ENCODE measurements at regions not wholly inside any gene's neighbourhood (a gene's known extent, or its start where the extent isn't known, plus 50 kb on each side); places are given as distances from the start of the nearest gene placed in this dataset.

- H3K27me3 ChIP-seq (ENCODE audit: control insufficient read depth, insufficient read depth, low read length) = no peaks in the 10 kb centered on the region
- H3K9me3 ChIP-seq (ENCODE audit: control insufficient read depth, insufficient read depth, low read length) = no peaks in the 10 kb centered on the region
- no peaks in the 10 kb centered on the region for H3K36me3 ChIP-seq (ENCODE audit: control insufficient read depth, insufficient read depth, low read length)
- no peaks in the 10 kb centered on the region for H3K4me1 ChIP-seq (ENCODE audit: control insufficient read depth, insufficient read depth, low read length)
- no peak overlapping the region for H3K9ac ChIP-seq (ENCODE audit: low read depth, low read length)
- H3K4me3 ChIP-seq (ENCODE audit: low read depth, low read length) = no peak overlapping the region
Observed at GRCh38 chr4:171142045-171142444, 671.2 kb upstream of the GALNTL6 start.

DNA sequence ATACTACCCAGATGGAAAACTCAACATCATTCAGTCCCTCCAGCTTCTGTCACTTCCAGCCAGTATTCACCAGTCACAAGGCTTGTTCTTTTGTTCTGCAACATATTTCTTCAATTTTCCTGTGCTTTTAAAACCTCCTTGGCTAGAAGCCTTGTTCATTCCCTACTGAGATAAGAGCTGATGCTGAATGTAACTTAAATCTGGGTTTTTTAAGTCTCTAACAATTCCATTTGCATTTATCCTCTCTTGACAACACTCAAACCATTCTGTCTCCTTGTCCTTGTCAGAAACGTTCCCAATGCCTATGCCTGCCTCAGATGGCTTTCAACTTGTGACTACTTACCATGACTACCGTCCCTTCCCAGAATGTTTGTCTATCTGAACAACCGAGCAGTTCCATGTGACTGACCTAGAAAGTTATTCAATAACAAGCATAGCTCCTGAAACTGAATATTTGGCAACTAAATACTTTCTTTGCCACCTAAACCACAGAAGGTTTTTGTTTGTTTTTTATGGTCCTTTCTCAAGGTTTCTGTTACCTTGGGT, 682.9 kb upstream of the GALNTL6 start:
- Histone ChIP-seq H3K9me3 (ENCODE audit: control insufficient read depth, insufficient read depth, low read length) (no peaks in the 10 kb centered on the region), H3K4me1 (ENCODE audit: control insufficient read depth, insufficient read depth, low read length) (no peaks in the 10 kb centered on the region), H3K4me3 (ENCODE audit: low read depth, low read length) (no peak overlapping the region), H3K9ac (ENCODE audit: low read depth, low read length) (no peak overlapping the region), H3K27me3 (ENCODE audit: control insufficient read depth, insufficient read depth, low read length) (no peaks in the 10 kb centered on the region), H3K36me3 (ENCODE audit: control insufficient read depth, insufficient read depth, low read length) (no peaks in the 10 kb centered on the region)

GRCh38 chr4:171118091-171118490, 695.1 kb upstream of the GALNTL6 start:
- Histone ChIP-seq H3K36me3 (ENCODE audit: control insufficient read depth, insufficient read depth, low read length) (no peaks in the 10 kb centered on the region), H3K9me3 (ENCODE audit: control insufficient read depth, insufficient read depth, low read length) (no peaks in the 10 kb centered on the region), H3K4me3 (ENCODE audit: low read depth, low read length) (no peak overlapping the region), H3K9ac (ENCODE audit: low read depth, low read length) (no peak overlapping the region), H3K4me1 (ENCODE audit: control insufficient read depth, insufficient read depth, low read length) (no peaks in the 10 kb centered on the region), H3K27me3 (ENCODE audit: control insufficient read depth, insufficient read depth, low read length) (no peaks in the 10 kb centered on the region)

DNA sequence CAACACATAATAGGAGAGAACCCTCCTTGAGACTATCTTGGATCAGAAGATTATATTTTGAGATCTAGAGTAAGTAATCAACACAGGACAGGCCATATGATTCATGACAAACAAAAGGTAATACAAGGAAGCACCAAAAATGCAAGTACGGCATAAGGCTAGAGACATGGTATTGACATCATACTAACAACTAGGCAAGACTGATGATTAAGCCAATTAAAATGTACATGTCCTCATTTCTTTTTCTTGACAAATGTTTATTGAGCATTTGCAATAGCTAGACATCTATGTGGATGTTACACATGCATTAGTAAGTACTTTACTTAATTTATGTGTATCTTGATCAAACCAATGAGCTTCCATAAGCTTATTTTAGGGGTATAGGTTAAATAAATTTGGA, 695.7 kb upstream of the GALNTL6 start:
- H3K27me3 ChIP-seq (ENCODE audit: control insufficient read depth, insufficient read depth, low read length) = no peaks in the 10 kb centered on the region
- no peak overlapping the region for H3K9ac ChIP-seq (ENCODE audit: low read depth, low read length)
- H3K36me3 ChIP-seq (ENCODE audit: control insufficient read depth, insufficient read depth, low read length) = no peaks in the 10 kb centered on the region
- H3K4me3 ChIP-seq (ENCODE audit: low read depth, low read length) = no peak overlapping the region
- no peaks in the 10 kb centered on the region for H3K9me3 ChIP-seq (ENCODE audit: control insufficient read depth, insufficient read depth, low read length)
- H3K4me1 ChIP-seq (ENCODE audit: control insufficient read depth, insufficient read depth, low read length) = no peaks in the 10 kb centered on the region

DNA sequence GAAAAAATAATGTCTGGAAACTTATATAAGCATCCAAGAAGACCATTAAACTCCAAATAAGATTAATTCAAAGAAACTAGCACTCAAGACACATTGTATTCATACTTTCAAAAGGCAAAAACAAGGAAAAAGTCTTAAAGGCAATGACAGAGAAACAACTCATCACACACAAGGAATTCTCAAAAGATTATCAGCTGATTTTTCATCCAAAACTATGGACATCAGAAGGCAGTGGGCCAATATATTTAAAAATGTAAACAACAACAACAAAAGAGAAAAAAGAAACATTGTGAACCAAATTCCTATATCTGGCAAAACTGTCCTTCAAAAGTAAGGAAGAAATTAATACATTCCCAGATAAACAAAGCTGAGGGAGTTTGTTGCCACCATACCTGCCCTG, 711.4 kb upstream of the GALNTL6 start:
- no peaks in the 10 kb centered on the region for H3K9me3 ChIP-seq (ENCODE audit: control insufficient read depth, insufficient read depth, low read length)
- no peaks in the 10 kb centered on the region for H3K4me1 ChIP-seq (ENCODE audit: control insufficient read depth, insufficient read depth, low read length)
- no peaks in the 10 kb centered on the region for H3K27me3 ChIP-seq (ENCODE audit: control insufficient read depth, insufficient read depth, low read length)
- H3K36me3 ChIP-seq (ENCODE audit: control insufficient read depth, insufficient read depth, low read length) = no peaks in the 10 kb centered on the region
- H3K9ac ChIP-seq (ENCODE audit: low read depth, low read length) = no peak overlapping the region
- no peak overlapping the region for H3K4me3 ChIP-seq (ENCODE audit: low read depth, low read length)

GRCh38 chr4:171087089-171087488, 726.1 kb upstream of the GALNTL6 start:
- Histone ChIP-seq H3K9ac (ENCODE audit: low read depth, low read length) (no peak overlapping the region), H3K9me3 (ENCODE audit: control insufficient read depth, insufficient read depth, low read length) (no peaks in the 10 kb centered on the region), H3K4me1 (ENCODE audit: control insufficient read depth, insufficient read depth, low read length) (no peaks in the 10 kb centered on the region)

GRCh38 chr4:171067422-171067821, 745.8 kb upstream of the GALNTL6 start:
- H3K9me3 ChIP-seq (ENCODE audit: control insufficient read depth, insufficient read depth, low read length) = no peaks in the 10 kb centered on the region
- H3K36me3 ChIP-seq (ENCODE audit: control insufficient read depth, insufficient read depth, low read length) = no peaks in the 10 kb centered on the region
- H3K4me1 ChIP-seq (ENCODE audit: control insufficient read depth, insufficient read depth, low read length) = no peaks in the 10 kb centered on the region
- H3K27me3 ChIP-seq (ENCODE audit: control insufficient read depth, insufficient read depth, low read length) = no peaks in the 10 kb centered on the region
- H3K9ac ChIP-seq (ENCODE audit: low read depth, low read length) = no peak overlapping the region
- no peak overlapping the region for H3K4me3 ChIP-seq (ENCODE audit: low read depth, low read length)

More at GRCh38 chr4:171087089-171087488, 726.1 kb upstream of the GALNTL6 start:
- H3K27me3 ChIP-seq (ENCODE audit: control insufficient read depth, insufficient read depth, low read length) = no peaks in the 10 kb centered on the region
- no peak overlapping the region for H3K4me3 ChIP-seq (ENCODE audit: low read depth, low read length)
- H3K36me3 ChIP-seq (ENCODE audit: control insufficient read depth, insufficient read depth, low read length) = no peaks in the 10 kb centered on the region

DNA sequence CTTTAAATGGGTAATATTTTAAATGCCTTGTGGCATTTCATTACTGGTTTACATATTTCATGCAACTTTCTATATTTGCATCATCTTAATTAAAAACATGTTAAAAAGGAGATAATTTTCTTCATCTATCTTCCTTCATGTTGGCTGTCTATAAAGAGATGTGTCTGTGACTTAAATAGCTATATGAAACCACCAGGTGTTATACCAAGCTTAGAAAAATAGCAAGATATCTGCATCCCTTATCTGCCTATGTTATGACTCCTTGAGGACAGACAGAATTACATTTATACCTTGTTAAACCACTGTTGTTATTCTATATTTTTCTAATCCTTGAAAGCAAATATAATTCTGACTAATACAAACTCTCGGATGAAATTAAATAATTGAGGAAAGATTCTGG, 763.8 kb upstream of the GALNTL6 start:
- no peaks in the 10 kb centered on the region for H3K9me3 ChIP-seq (ENCODE audit: control insufficient read depth, insufficient read depth, low read length)
- H3K9ac ChIP-seq (ENCODE audit: low read depth, low read length) = no peak overlapping the region
- H3K4me1 ChIP-seq (ENCODE audit: control insufficient read depth, insufficient read depth, low read length) = no peaks in the 10 kb centered on the region
- H3K4me3 ChIP-seq (ENCODE audit: low read depth, low read length) = no peak overlapping the region
- no peaks in the 10 kb centered on the region for H3K27me3 ChIP-seq (ENCODE audit: control insufficient read depth, insufficient read depth, low read length)
- H3K36me3 ChIP-seq (ENCODE audit: control insufficient read depth, insufficient read depth, low read length) = no peaks in the 10 kb centered on the region

DNA sequence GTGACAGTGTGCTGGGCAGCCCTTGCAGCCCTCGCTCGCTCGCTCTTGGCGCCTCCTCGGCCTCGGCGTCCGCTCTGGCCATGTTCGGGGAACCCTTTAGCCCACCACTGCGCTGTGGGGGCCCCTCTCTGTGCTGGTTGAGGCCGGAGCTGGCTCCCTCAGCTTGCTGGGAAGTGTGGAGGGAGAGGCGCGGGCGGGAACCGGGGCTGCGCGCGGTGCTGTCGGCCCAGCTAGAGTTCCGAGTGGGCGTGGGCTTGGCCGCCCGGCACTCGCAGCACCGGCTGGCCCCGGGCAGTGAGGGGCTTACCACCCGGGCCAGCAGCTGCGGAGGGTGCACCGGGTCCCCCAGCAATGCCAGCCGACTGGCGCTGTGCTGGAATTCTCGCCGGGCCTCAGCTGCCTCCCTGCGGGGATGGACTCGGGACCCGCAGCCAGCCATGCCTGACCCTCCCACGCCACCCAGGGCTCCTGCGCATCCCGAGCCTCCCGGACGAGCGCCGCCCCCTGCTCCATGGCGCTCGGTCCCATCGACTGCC, 770.1 kb upstream of the GALNTL6 start:
- Histone ChIP-seq H3K27me3 (ENCODE audit: control insufficient read depth, insufficient read depth, low read length) (no peaks in the 10 kb centered on the region), H3K9ac (ENCODE audit: low read depth, low read length) (no peak overlapping the region), H3K36me3 (ENCODE audit: control insufficient read depth, insufficient read depth, low read length) (no peaks in the 10 kb centered on the region), H3K4me1 (ENCODE audit: control insufficient read depth, insufficient read depth, low read length) (no peaks in the 10 kb centered on the region), H3K9me3 (ENCODE audit: control insufficient read depth, insufficient read depth, low read length) (no peaks in the 10 kb centered on the region), H3K4me3 (ENCODE audit: low read depth, low read length) (no peak overlapping the region)

GRCh38 chr4:171035909-171036308, 777.3 kb upstream of the GALNTL6 start:
- Histone ChIP-seq H3K9ac (ENCODE audit: low read depth, low read length) (no peak overlapping the region), H3K9me3 (ENCODE audit: control insufficient read depth, insufficient read depth, low read length) (no peaks in the 10 kb centered on the region), H3K4me3 (ENCODE audit: low read depth, low read length) (no peak overlapping the region), H3K4me1 (ENCODE audit: control insufficient read depth, insufficient read depth, low read length) (no peaks in the 10 kb centered on the region), H3K27me3 (ENCODE audit: control insufficient read depth, insufficient read depth, low read length) (no peaks in the 10 kb centered on the region), H3K36me3 (ENCODE audit: control insufficient read depth, insufficient read depth, low read length) (no peaks in the 10 kb centered on the region)

GRCh38 chr4:171031338-171031737, 781.9 kb upstream of the GALNTL6 start:
- no peaks in the 10 kb centered on the region for H3K36me3 ChIP-seq (ENCODE audit: control insufficient read depth, insufficient read depth, low read length)
- no peak overlapping the region for H3K4me3 ChIP-seq (ENCODE audit: low read depth, low read length)
- H3K9ac ChIP-seq (ENCODE audit: low read depth, low read length) = no peak overlapping the region
- H3K4me1 ChIP-seq (ENCODE audit: control insufficient read depth, insufficient read depth, low read length) = no peaks in the 10 kb centered on the region
- no peaks in the 10 kb centered on the region for H3K9me3 ChIP-seq (ENCODE audit: control insufficient read depth, insufficient read depth, low read length)
- H3K27me3 ChIP-seq (ENCODE audit: control insufficient read depth, insufficient read depth, low read length) = no peaks in the 10 kb centered on the region

DNA sequence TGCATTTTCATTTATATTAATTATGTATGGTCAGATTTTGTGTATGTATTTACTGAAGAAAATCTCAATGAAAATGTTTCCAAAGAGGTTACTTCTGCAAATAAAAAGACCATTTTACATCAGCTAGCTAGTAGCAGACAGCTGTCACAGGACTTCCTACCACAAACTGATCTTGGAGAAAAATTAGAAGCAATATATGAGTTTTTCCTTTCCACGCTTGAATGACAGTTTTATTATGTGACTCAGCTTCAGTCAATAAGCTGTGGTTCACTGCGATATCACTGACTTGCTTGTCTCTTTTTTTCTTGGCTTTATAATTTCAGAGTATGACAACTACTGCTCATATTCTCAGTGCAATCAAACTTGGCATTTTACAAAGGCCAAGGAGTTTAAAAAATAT, 787.4 kb upstream of the GALNTL6 start:
- Histone ChIP-seq H3K4me1 (ENCODE audit: control insufficient read depth, insufficient read depth, low read length) (peaks cover 15% of the 10 kb centered on the region), H3K9me3 (ENCODE audit: control insufficient read depth, insufficient read depth, low read length) (no peaks in the 10 kb centered on the region), H3K9ac (ENCODE audit: low read depth, low read length) (no peak overlapping the region), H3K4me3 (ENCODE audit: low read depth, low read length) (no peak overlapping the region), H3K36me3 (ENCODE audit: control insufficient read depth, insufficient read depth, low read length) (no peaks in the 10 kb centered on the region), H3K27me3 (ENCODE audit: control insufficient read depth, insufficient read depth, low read length) (no peaks in the 10 kb centered on the region)
